ENCODE measurements at regions not wholly inside any gene's neighbourhood (a gene's known extent, or its start where the extent isn't known, plus 50 kb on each side); places are given as distances from the start of the nearest gene placed in this dataset.
"Not testable (repeated sequence)": the region's sequence is repeated elsewhere in the genome, so short reads cannot be mapped to it uniquely, and the experiment has no call there.

DNA sequence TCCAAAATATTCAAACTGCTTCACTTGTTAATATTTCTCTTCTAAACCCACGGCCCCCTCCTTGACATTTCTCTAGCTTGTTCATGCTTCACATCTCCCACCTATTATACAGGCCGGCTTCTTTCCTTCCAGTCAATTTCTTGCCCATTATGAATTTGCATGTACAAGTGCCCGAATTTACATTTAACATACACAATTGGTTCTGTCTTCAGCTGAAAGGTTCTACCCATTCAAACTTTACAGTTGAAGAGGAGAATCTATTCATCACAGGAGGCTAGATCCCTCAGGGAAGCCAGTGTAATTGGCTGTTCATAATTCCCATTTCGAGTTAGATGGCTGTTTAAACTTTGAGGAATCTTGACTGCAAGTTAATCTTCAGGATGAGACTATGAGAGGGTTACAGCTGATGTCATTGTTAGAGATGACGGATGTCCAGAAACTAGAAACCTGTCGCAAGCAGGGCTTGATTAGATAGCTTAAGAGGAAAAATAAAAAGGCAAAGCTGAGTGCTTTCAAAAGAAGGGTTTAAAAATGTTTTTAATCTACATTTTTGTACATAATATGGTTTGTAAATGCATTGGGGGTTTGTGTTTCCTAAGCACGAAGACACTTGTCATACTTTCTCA lies 157.0 kb downstream of the ADSS2 start:
- Histone ChIP-seq H3K4me3 (no peak overlapping the region), H3K27ac (no peak overlapping the region), H3K4me1 (peaks cover 0 to 10% (median 0%) of the 10 kb centered on the region in 3 donors), H3K27me3 (no peaks in the 10 kb centered on the region), H3K36me3 (no peaks in the 10 kb centered on the region), H3K9me3 (no peaks in the 10 kb centered on the region)
- WGBS, 2 donors (ENCODE audit: low coverage in 1 of 2), result 70 to 85% methylated on average over 6 to 7 of the region's 7 CpGs
- no peak for TF ChIP-seq POLR2AphosphoS5 (IDR thresholded peaks at IDR 0.05)
- TF ChIP-seq EP300 (IDR thresholded peaks at IDR 0.05), result no peak
- no peak for TF ChIP-seq POLR2A (IDR thresholded peaks at IDR 0.05)
- TF ChIP-seq, protein P1, sequence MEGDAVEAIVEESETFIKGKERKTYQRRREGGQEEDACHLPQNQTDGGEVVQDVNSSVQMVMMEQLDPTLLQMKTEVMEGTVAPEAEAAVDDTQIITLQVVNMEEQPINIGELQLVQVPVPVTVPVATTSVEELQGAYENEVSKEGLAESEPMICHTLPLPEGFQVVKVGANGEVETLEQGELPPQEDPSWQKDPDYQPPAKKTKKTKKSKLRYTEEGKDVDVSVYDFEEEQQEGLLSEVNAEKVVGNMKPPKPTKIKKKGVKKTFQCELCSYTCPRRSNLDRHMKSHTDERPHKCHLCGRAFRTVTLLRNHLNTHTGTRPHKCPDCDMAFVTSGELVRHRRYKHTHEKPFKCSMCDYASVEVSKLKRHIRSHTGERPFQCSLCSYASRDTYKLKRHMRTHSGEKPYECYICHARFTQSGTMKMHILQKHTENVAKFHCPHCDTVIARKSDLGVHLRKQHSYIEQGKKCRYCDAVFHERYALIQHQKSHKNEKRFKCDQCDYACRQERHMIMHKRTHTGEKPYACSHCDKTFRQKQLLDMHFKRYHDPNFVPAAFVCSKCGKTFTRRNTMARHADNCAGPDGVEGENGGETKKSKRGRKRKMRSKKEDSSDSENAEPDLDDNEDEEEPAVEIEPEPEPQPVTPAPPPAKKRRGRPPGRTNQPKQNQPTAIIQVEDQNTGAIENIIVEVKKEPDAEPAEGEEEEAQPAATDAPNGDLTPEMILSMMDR (IDR thresholded peaks at IDR 0.05), result no peak
- ATAC-seq, result no peak

DNA sequence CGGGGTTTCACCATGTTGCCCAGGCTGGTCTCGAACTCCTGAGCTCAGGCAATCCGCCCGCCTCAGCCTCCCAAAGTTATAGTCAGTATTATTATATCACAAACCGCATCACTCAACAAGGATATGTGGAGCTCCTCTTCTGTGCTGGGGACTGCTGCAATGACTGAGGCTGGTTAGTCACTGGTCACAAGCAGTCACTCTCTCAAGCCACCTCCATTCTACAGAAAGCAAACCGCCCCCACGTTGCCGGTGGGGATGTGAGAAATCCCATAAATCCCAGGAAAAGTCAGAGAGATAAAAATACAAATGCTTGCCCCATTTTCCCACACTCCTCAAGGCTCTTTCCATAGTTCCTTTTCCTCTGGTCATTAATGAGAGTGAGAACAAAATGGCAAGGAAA lies 155.7 kb downstream of the ADSS2 start:
- no peak for ATAC-seq
- H3K27me3 ChIP-seq, result no peaks in the 10 kb centered on the region

DNA sequence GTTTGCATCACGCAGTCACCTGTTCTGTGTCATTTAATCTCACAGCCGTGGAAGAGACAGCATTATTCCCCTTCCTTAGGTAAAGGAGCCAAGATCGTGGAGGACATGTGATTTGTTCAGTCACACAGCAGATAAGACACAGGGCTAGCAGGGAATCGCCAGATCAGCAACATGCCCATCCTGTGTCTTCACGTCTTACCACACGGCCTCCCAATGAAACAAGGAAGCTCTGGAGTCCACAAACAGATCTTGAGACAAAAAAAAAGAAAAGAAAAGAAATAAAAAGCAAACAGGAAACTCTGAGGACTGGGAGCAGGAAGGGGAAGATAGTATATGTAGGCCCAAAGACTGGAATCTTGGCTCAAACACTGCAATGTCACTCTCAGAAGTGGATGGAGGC lies 155.3 kb downstream of the ADSS2 start:
- Histone ChIP-seq H3K36me3 (no peaks in the 10 kb centered on the region), H3K4me3 (no peak overlapping the region), H3K27me3 (no peaks in the 10 kb centered on the region), H3K4me1 (peaks cover 0 to 16% (median 0%) of the 10 kb centered on the region in 3 donors), H3K9me3 (no peaks in the 10 kb centered on the region), H3K27ac (no peak overlapping the region)
- TF ChIP-seq POLR2AphosphoS5 (IDR thresholded peaks at IDR 0.05), result no peak
- no peak for TF ChIP-seq EP300 (IDR thresholded peaks at IDR 0.05)
- TF ChIP-seq POLR2A (IDR thresholded peaks at IDR 0.05), result no peak
- TF ChIP-seq, protein P1 (IDR thresholded peaks at IDR 0.05), result no peak
- ATAC-seq, result no peak
- 43 to 68% methylated on average over 3 to 6 of the region's 6 CpGs for WGBS, 2 donors (ENCODE audit: low coverage in 1 of 2)

More for the DNA sequence above, 155.7 kb downstream of the ADSS2 start:
- WGBS, 2 donors (ENCODE audit: low coverage in 1 of 2), result 77% methylated on average over 6 of the region's 8 CpGs; no CpG with 5 or more reads in 1 of the 2 donors
- H3K9me3 ChIP-seq, result no peaks in the 10 kb centered on the region
- no peak overlapping the region for H3K4me3 ChIP-seq
- H3K36me3 ChIP-seq, result no peaks in the 10 kb centered on the region
- TF ChIP-seq POLR2AphosphoS5 (IDR thresholded peaks at IDR 0.05), result no peak
- TF ChIP-seq, protein P1 (IDR thresholded peaks at IDR 0.05), result no peak
- no peak for TF ChIP-seq EP300 (IDR thresholded peaks at IDR 0.05)
- TF ChIP-seq POLR2A (IDR thresholded peaks at IDR 0.05), result no peak
- no peak overlapping the region for H3K27ac ChIP-seq
- H3K4me1 ChIP-seq, result peaks cover 0 to 16% (median 0%) of the 10 kb centered on the region in 3 donors

DNA sequence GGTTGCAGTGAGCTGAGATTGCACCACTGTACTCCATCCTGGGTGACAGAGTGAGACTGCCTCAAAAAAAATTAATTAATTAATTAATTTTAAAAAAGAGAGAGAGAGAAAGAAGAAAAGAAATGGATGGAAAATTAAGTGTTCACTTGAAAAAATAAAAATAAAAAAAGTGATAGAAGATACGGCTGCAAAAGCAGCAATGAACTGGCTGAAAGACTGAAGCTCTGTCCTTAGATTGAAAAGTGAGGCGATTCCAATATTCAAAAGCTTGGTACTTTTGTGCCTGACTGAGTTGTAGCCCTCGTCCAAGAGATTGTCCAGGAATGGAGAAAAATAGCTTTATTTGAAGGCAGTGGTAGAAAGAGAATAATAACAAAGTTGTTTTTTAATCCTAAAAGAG lies 154.6 kb downstream of the ADSS2 start:
- Histone ChIP-seq H3K9me3 (no peaks in the 10 kb centered on the region), H3K4me1 (peaks cover 0 to 16% (median 0%) of the 10 kb centered on the region in 3 donors), H3K27ac (no peak overlapping the region), H3K36me3 (no peaks in the 10 kb centered on the region), H3K4me3 (no peak overlapping the region), H3K27me3 (no peaks in the 10 kb centered on the region)
- no peak for ATAC-seq
- TF ChIP-seq EP300 (IDR thresholded peaks at IDR 0.05) (no peak), POLR2AphosphoS5 (IDR thresholded peaks at IDR 0.05) (no peak), POLR2A (IDR thresholded peaks at IDR 0.05) (no peak)
- TF ChIP-seq, protein P1 (IDR thresholded peaks at IDR 0.05), result no peak
- WGBS, 2 donors (ENCODE audit: low coverage in 1 of 2), result 88 to 95% methylated on average over 3 of the region's 3 CpGs

DNA sequence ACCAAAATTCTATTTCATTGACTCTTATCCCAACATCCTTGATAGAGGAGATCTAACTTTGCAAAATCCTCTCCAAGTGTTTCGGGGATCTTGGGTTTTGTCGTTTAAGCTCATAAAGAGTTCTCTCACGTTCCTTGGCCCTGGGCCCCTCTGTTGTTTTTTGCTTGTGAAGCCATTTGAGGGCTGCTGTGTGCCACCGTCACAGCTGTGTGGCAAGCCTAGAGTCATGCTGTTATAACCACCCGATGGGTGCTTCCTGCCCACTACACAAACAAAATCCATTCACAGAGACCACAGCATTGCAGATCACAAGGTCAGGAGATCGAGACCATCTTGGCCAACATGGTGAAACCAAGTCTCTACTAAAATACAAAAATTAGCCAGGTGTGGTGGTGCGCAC lies 154.1 kb downstream of the ADSS2 start:
- peaks cover 0 to 16% (median 0%) of the 10 kb centered on the region in 3 donors for H3K4me1 ChIP-seq
- no peak overlapping the region for H3K27ac ChIP-seq
- 50 to 85% methylated on average over 3 to 6 of the region's 7 CpGs for WGBS, 2 donors (ENCODE audit: low coverage in 1 of 2)
- no peak overlapping the region for H3K4me3 ChIP-seq
- no peaks in the 10 kb centered on the region for H3K36me3 ChIP-seq
- no peaks in the 10 kb centered on the region for H3K9me3 ChIP-seq
- H3K27me3 ChIP-seq, result no peaks in the 10 kb centered on the region
- no peak for ATAC-seq
- no peak for TF ChIP-seq POLR2A (IDR thresholded peaks at IDR 0.05)
- TF ChIP-seq POLR2AphosphoS5 (IDR thresholded peaks at IDR 0.05), result no peak

DNA sequence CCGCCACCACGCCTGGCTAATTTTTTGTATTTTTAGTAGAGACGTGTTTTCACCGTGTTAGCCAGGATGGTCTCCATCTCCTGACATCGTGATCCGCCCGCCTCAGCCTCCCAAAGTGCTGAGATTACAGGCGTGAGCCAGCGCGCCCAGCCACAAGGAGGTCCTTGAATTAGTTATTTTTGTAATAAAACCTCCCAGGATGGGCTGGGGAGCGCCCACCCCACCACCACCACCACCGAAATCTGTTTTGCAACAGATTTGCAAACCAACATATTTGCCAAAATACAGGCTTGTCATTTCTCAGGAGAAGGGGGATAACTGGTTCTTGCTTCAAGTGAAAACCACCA lies 151.7 kb downstream of the ADSS2 start:
- H3K4me1 ChIP-seq, result peaks cover 0 to 28% (median 0%) of the 10 kb centered on the region in 3 donors
- H3K4me3 ChIP-seq, result peak overlapping the region in 1 of 2 donors; percentile 48
- not testable (repeated sequence) for H3K36me3 ChIP-seq, ATAC-seq, H3K27me3 ChIP-seq, H3K9me3 ChIP-seq
- H3K27ac ChIP-seq, result peak overlapping the region in 2 of 4 donors; percentile 72 to 74
- WGBS, 2 donors (ENCODE audit: low coverage in 1 of 2), result 80 to 91% methylated on average over 2 to 4 of the region's 12 CpGs
